ENCODE measurements at regions not wholly inside any gene's neighbourhood (a gene's known extent, or its start where the extent isn't known, plus 50 kb on each side); places are given as distances from the start of the nearest gene placed in this dataset.

- no peak for TF ChIP-seq CTCF (IDR thresholded peaks at IDR 0.05; ENCODE audit: insufficient read depth, low read length)
- peak; percentile 26 for DNase-seq (ENCODE audit: low read depth)
- H3K4me3 ChIP-seq (ENCODE audit: low read depth, low read length) = no peak overlapping the region
Observed at GRCh38 chr5:122586351-122586750, 188.5 kb upstream of the SNX2 start.

GRCh38 chr5:122591828-122592227, 183.1 kb upstream of the SNX2 start:
- DNase-seq (ENCODE audit: low read depth) = no peak
- TF ChIP-seq CTCF (IDR thresholded peaks at IDR 0.05; ENCODE audit: insufficient read depth, low read length) = no peak

GRCh38 chr5:122599000-122599399, 175.9 kb upstream of the SNX2 start:
- H3K4me3 ChIP-seq (ENCODE audit: low read depth, low read length) = no peak overlapping the region
- no peak for DNase-seq (ENCODE audit: low read depth)
- TF ChIP-seq CTCF (IDR thresholded peaks at IDR 0.05; ENCODE audit: insufficient read depth, low read length) = no peak

More at GRCh38 chr5:122591828-122592227, 183.1 kb upstream of the SNX2 start:
- H3K4me3 ChIP-seq (ENCODE audit: low read depth, low read length) = no peak overlapping the region

- no peak for TF ChIP-seq CTCF (IDR thresholded peaks at IDR 0.05; ENCODE audit: insufficient read depth, low read length)
- H3K4me3 ChIP-seq (ENCODE audit: low read depth, low read length) = no peak overlapping the region
- DNase-seq (ENCODE audit: low read depth) = no peak
Observed at GRCh38 chr5:122600924-122601323, 174.0 kb upstream of the SNX2 start.

- H3K4me3 ChIP-seq (ENCODE audit: low read depth, low read length) = no peak overlapping the region
- no peak for DNase-seq (ENCODE audit: low read depth)
- no peak for TF ChIP-seq CTCF (IDR thresholded peaks at IDR 0.05; ENCODE audit: insufficient read depth, low read length)
Observed at GRCh38 chr5:122602700-122603099, 172.2 kb upstream of the SNX2 start.

GRCh38 chr5:122605236-122605635, 169.6 kb upstream of the SNX2 start:
- H3K4me3 ChIP-seq (ENCODE audit: low read depth, low read length) = no peak overlapping the region
- no peak for DNase-seq (ENCODE audit: low read depth)
- TF ChIP-seq CTCF (IDR thresholded peaks at IDR 0.05; ENCODE audit: insufficient read depth, low read length) = no peak

GRCh38 chr5:122607818-122608217, 167.1 kb upstream of the SNX2 start:
- TF ChIP-seq CTCF (IDR thresholded peaks at IDR 0.05; ENCODE audit: insufficient read depth, low read length) = no peak
- H3K4me3 ChIP-seq (ENCODE audit: low read depth, low read length) = no peak overlapping the region
- no peak for DNase-seq (ENCODE audit: low read depth)

All from fibroblast of the aortic adventitia (primary cell).